HEK293T (cell line): ENCODE measurements at regions not wholly inside any gene's neighbourhood (a gene's known extent, or its start where the extent isn't known, plus 50 kb on each side); places are given as distances from the start of the nearest gene placed in this dataset.

Experiments used
- BHLHE40 ChIP-seq: fragments of 450-650 bp; IDR thresholded peaks from 2 replicates; pipeline ENCODE4 v1.6.1; 2016; ENCODE audit warnings: mild to moderate bottlenecking, moderate library complexity, borderline replicate concordance
- ELF4 ChIP-seq: fragments of 450-650 bp; IDR thresholded peaks from 2 replicates; pipeline ENCODE4 v1.6.1; 2017; ENCODE audit warnings: antibody characterized with exemption
- FOXK2 ChIP-seq: fragments of 450-650 bp; IDR thresholded peaks from 2 replicates; pipeline ENCODE4 v1.6.1; 2016; ENCODE audit warnings: mild to moderate bottlenecking
- L3MBTL2 ChIP-seq: fragments of 450-650 bp; conservative IDR thresholded peaks from 2 replicates; pipeline ENCODE4 v1.6.1; 2016; ENCODE audit warnings: mild to moderate bottlenecking
- SUZ12 ChIP-seq: fragments of 450-650 bp; IDR thresholded peaks from 2 replicates; pipeline ENCODE4 v1.6.1; 2016; ENCODE audit warnings: mild to moderate bottlenecking

DNA sequence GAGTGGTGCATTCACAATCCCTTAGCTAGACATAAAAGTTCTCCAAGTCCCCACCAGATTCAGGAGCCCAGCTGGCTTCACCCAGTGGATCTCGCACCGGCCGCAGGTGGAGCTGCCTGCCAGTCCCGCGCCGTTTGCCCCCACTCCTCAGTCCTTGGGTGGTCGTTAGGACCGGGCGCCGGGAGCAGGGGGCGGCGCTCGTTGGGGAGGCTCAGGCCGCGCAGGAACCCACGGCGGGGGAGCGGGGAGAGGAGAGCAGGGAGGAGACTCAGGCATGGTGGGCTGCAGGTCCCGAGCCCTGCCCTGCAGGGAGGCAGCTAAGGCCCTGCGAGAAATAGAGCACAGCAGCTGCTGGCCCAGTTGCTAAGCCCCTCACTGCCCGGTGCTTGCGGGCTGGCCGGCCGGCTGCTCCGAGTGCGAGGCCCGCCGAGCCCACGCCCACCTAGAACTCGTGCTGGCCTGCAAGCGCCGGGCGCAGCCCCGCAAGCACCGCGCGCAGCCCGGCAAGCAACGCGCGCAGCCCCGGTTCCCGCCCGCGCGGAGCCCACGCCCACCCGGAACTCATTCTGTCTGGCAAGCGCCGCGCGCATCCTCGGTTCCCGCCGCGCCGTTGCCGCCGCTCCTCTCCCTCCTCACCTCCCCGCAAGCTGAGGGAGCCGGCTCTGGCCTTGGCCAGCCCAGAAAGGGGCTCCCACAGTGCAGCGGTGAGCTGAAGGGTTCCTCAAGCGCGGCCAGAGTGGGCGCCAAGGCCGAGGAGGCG is 153.5 kb downstream of the SLC7A11 start:
- TF ChIP-seq ELF4 (no peak), BHLHE40 (no peak), SUZ12 (no peak), L3MBTL2 (no peak), FOXK2 (no peak)
